VCaP (cell line): ENCODE measurements at regions not wholly inside any gene's neighbourhood (a gene's known extent, or its start where the extent isn't known, plus 50 kb on each side); places are given as distances from the start of the nearest gene placed in this dataset.

ENCODE experiments used
- H3K27ac ChIP-seq: fragments of 450-650 bp; 2 replicates; pipeline ENCODE4 v1.5.1; 2017
- TF ChIP-seq, protein P1 (sequence below): fragments of 450-650 bp; conservative IDR thresholded peaks from 2 replicates; pipeline ENCODE4 v1.5.1; 2017; ENCODE audit warnings: mild to moderate bottlenecking, moderate library complexity

DNA sequence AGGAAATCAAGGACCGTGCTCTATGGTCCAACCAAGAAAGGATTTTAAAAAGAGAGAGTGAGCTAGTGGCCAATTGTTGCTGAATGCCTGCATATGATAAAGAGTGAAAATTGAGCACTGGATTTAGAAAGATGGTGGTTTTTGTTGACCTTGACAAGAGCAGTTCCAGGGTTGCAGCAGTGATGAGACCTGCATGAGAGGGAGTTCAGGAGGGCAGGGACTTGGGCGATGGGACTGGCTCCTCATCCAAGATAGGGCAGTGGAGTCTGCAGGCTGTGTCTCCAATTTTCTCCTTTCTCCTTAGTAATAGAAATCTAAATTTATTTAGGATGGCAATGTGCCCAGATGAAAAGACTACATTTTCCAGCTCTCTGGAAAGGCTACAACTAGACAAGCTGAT lies 94.0 kb upstream of the B3GAT1 start:
- TF ChIP-seq, protein P1, sequence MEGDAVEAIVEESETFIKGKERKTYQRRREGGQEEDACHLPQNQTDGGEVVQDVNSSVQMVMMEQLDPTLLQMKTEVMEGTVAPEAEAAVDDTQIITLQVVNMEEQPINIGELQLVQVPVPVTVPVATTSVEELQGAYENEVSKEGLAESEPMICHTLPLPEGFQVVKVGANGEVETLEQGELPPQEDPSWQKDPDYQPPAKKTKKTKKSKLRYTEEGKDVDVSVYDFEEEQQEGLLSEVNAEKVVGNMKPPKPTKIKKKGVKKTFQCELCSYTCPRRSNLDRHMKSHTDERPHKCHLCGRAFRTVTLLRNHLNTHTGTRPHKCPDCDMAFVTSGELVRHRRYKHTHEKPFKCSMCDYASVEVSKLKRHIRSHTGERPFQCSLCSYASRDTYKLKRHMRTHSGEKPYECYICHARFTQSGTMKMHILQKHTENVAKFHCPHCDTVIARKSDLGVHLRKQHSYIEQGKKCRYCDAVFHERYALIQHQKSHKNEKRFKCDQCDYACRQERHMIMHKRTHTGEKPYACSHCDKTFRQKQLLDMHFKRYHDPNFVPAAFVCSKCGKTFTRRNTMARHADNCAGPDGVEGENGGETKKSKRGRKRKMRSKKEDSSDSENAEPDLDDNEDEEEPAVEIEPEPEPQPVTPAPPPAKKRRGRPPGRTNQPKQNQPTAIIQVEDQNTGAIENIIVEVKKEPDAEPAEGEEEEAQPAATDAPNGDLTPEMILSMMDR: no peak

DNA sequence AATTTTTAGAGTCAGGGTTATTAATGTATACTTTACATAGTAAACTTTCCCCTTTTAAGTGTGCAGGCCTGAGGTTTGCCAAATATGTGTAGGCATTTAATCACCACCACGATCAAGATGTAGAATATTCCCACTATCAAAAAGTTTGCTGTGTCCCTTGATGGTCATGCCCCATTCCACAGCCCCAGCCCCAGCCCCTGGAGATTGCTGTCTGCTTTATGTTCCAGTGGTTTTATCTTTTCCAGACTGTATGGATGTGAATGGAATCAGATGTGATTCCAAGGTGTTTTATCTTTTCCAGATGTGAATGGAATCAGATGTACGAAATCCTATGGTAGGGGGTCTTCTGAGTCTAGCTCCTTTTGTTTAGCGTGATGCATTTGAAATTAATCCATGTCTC lies 93.1 kb upstream of the B3GAT1 start:
- TF ChIP-seq, protein P1: no peak
- H3K27ac ChIP-seq: no peak overlapping the region

More for the DNA sequence above, 94.0 kb upstream of the B3GAT1 start:
- H3K27ac ChIP-seq: no peak overlapping the region

DNA sequence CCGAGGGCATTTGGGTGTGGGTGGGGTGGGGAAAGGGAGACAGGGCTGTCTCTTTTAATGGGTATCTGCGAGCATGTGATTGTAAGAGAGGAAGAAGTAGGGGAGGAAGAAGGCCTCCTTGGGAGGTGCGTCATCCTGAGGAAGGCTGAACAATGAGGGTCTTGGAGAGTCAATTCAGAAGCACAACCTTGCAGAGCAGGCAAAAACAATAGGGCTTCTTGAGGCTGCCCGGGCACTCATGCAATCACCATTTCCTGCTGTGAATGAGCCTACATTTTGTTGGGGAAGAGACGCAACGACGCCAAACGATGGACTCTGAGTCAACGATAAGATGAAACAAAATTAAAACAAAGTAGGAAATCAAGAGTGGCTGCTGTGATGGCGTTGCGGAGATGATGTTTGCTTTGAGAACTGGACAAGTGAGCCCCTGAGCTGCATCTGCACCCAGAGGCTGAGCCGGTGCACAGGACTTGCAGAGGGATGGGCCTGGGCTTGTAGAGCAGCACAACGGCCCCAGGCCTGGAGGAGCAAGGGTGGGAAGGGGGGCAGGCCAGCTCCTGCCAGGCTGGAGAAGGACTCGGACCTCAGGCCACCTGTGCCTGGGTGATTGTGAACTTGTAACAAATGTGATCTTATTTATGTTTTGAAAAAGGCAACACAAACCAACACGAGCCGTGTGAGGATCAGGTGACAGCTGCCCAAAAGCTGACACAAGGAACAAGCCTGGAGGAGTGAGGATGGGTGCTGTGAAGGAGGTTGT lies 92.3 kb upstream of the B3GAT1 start:
- no peak overlapping the region for H3K27ac ChIP-seq
- TF ChIP-seq, protein P1: no peak

DNA sequence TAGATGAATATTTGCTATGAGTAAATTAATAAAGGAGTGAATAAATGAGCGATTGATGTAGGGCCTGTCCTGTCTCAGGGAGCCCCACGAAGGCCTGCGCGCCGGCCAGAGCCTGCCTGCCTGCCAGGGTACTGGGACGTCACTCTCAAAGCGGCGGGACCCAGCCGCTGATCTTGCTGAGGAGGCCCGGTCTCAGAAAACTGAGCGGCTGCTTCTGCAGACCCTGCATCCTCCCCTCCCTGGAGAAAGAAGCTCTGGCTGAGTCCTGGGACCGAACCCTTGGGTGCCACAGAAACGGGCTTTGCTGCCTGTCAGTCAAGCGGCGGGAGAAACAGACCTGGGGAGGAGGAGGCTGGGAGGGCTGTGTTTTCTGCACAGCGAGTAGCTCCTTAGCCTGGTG lies 91.6 kb upstream of the B3GAT1 start:
- TF ChIP-seq, protein P1: no peak
- H3K27ac ChIP-seq: no peak overlapping the region

DNA sequence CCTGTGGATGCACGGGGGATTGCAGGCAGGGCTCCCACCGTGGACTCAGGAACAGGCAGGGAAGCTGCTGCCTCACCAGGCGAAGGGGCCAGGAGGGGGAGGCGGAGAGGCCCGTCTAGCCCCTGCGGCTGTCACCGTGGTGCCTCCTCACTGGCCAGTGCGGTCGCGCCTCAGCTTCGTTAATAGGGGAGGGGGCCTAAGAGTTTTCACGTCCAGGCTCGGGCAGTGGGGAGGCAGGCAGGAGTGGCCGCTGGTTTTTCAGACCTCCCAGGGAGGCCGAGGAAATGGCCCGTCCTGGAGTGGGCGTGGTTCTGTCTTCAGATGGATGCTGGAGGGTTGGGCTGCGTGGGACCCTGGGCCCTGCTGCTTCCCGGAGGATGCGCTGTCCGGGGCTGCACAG lies 91.1 kb upstream of the B3GAT1 start:
- TF ChIP-seq, protein P1: no peak
- H3K27ac ChIP-seq: no peak overlapping the region

DNA sequence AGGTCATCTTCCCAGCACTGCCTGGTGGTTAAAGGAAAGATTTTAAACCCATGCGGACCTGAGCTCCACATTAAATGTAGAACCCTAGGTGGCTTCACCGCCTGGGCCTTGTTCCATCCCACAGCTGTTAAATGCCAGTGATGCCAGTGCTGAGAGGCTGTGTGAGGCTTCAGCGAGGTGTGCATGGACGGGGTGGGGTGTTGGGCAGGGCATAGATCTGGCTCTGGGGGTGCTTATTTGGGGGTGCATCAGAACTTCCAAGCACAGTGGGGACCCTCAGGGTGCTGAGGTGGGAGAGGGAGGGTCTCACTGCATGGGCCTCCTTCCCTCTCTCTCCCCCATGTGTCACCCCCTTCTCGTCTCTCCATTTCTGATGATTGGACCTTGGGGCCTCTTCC lies 90.1 kb upstream of the B3GAT1 start:
- TF ChIP-seq, protein P1: no peak
- H3K27ac ChIP-seq: no peak overlapping the region

DNA sequence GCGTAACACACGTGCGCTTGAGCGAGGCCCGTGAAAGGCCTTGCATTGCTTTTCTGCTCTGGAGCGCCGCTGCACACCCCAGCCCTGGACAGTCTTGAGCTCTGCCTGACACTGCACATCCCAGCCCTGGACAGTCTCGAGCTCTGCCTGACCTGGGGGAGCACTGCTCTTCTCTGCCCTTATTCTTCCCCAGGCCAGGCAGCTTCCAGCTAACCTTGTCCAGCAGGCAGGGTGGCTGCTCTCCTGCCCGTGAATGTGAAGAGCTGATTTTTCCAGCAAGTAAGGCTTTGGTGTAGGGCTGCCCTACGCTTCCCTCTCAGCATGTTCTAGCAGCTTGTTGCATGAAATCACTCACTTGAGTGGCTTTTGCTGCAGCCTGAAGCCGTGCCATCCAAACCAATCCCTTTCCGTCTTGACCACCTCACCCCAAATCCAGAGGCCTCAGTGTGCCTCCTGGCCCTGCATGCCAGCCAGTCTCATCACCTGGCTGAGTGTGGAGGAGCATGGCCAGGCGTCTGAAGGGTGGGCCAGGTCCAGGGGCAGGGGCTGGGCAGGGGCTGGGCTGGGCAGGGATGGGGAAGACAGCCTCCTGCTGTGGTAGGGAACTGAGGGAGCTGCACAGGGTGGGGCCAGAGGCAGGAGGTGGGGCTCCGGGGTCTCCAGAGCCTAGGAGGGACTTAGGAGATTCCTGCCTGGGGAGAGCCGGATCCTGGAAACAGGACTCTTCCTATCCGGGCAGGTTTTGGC lies 89.5 kb upstream of the B3GAT1 start:
- TF ChIP-seq, protein P1: no peak
- no peak overlapping the region for H3K27ac ChIP-seq
